ENCODE measurements at regions not wholly inside any gene's neighbourhood (a gene's known extent, or its start where the extent isn't known, plus 50 kb on each side); places are given as distances from the start of the nearest gene placed in this dataset.

DNA sequence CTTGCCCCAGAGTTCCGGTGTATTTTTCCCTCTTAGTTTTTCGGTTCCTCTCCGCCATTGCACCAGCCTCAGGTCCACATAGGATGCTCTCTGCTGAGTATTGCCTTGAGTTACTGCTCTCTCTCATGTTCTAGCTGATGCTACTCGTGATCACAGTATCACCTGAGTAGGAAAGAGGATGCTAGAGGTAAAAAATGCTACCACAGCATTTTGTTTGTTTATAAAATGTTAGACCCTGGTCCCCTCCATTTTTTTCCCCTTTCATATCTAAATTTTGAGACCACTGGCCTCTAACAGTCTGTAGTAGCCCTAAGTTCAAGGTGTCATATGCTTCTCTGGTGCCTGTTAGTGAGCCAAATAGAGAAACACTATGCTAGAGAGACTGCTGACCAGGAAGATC, 175.5 kb downstream of the OR2B2 start:
- DNase-seq, result no peak
- Mint-ChIP-seq H3K9me3 (no peaks in the 10 kb centered on the region), H3K4me3 (no peak overlapping the region), H3K36me3 (ENCODE audit: low read depth) (no peaks in the 10 kb centered on the region), H3K4me1 (no peaks in the 10 kb centered on the region), H3K27me3 (ENCODE audit: insufficient read depth) (peaks cover 45% of the 10 kb centered on the region), H3K27ac (no peak overlapping the region)
- TF ChIP-seq, protein P1, sequence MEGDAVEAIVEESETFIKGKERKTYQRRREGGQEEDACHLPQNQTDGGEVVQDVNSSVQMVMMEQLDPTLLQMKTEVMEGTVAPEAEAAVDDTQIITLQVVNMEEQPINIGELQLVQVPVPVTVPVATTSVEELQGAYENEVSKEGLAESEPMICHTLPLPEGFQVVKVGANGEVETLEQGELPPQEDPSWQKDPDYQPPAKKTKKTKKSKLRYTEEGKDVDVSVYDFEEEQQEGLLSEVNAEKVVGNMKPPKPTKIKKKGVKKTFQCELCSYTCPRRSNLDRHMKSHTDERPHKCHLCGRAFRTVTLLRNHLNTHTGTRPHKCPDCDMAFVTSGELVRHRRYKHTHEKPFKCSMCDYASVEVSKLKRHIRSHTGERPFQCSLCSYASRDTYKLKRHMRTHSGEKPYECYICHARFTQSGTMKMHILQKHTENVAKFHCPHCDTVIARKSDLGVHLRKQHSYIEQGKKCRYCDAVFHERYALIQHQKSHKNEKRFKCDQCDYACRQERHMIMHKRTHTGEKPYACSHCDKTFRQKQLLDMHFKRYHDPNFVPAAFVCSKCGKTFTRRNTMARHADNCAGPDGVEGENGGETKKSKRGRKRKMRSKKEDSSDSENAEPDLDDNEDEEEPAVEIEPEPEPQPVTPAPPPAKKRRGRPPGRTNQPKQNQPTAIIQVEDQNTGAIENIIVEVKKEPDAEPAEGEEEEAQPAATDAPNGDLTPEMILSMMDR (conservative IDR thresholded peaks at IDR 0.05), result no peak
- WGBS, 2 experiments (ENCODE audit: insufficient coverage in 1 of 2, insufficient read length in 1 of 2), result 87 to 89% methylated on average over 3 to 4 of the region's 4 CpGs
- Histone ChIP-seq H3K9ac (ENCODE audit: extremely low read depth, low read length, poor library complexity, severe bottlenecking) (no peak overlapping the region), H3K4me3 (ENCODE audit: low read length) (no peak overlapping the region), H3K36me3 (ENCODE audit: control insufficient read depth, insufficient read depth, low read length) (no peaks in the 10 kb centered on the region), H3K9me3 (ENCODE audit: control insufficient read depth, low read length) (no peaks in the 10 kb centered on the region), H3K27me3 (ENCODE audit: control insufficient read depth, insufficient read depth, low read length, poor library complexity, severe bottlenecking) (peaks cover 14% of the 10 kb centered on the region), H3K4me1 (ENCODE audit: control insufficient read depth, insufficient read depth, low read length) (no peaks in the 10 kb centered on the region), H3K27ac (ENCODE audit: low read depth, low read length) (no peak overlapping the region)

DNA sequence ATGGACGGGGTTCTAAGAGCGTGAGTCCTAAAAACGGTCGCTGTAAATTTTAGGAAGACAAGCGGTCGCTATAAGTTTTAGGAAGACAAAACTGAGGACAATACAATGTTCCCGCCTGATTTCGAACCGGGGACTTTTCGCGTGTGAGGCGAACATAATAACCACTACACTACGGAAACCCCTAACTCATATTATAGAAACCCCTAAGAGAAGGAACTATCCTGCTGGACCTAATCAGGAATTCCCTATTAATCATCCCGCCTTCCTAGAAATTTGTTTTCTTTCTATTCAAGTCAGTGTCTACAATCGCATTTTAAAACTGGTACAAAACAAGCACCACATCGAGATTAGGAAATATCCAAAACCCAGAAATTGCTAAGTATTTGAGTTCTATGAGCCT, 183.8 kb downstream of the OR2B2 start:
- 82 to 93% methylated on average over 11 to 16 of the region's 16 CpGs for WGBS, 2 experiments (ENCODE audit: insufficient coverage in 1 of 2, insufficient read length in 1 of 2)
- Histone ChIP-seq H3K9me3 (ENCODE audit: control insufficient read depth, low read length) (no peaks in the 10 kb centered on the region), H3K27ac (ENCODE audit: low read depth, low read length) (no peak overlapping the region), H3K36me3 (ENCODE audit: control insufficient read depth, insufficient read depth, low read length) (no peaks in the 10 kb centered on the region), H3K4me3 (ENCODE audit: low read length) (no peak overlapping the region), H3K27me3 (ENCODE audit: control insufficient read depth, insufficient read depth, low read length, poor library complexity, severe bottlenecking) (peaks cover 41% of the 10 kb centered on the region), H3K9ac (ENCODE audit: extremely low read depth, low read length, poor library complexity, severe bottlenecking) (no peak overlapping the region), H3K4me1 (ENCODE audit: control insufficient read depth, insufficient read depth, low read length) (no peaks in the 10 kb centered on the region)
- H3K36me3 Mint-ChIP-seq (ENCODE audit: low read depth), result no peaks in the 10 kb centered on the region
- no peaks in the 10 kb centered on the region for H3K9me3 Mint-ChIP-seq
- H3K27ac Mint-ChIP-seq, result no peak overlapping the region
- TF ChIP-seq, protein P1 (conservative IDR thresholded peaks at IDR 0.05), result no peak
- no peak overlapping the region for H3K4me3 Mint-ChIP-seq
- no peaks in the 10 kb centered on the region for H3K4me1 Mint-ChIP-seq
- peaks cover 45% of the 10 kb centered on the region for H3K27me3 Mint-ChIP-seq (ENCODE audit: insufficient read depth)
- no peak for DNase-seq

DNA sequence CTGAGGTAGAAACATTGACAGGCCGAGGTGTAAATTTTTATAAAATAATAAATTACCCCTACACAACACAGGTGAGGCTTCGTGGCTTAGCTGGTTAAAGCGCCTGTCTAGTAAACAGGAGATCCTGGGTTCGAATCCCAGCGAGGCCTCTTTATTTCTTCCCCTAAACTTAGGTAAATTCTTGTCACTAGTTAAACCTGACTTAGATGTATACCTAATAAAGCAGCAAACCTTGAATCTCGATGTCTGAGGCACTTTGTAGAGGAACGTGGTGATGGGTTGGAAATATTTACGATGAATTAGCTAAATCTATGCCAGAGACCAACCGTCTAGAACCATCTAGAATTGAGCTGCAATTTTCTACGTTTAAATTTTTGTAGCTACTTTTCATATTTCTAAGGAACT, 185.6 kb downstream of the OR2B2 start:
- Histone ChIP-seq H3K4me3 (ENCODE audit: low read length) (no peak overlapping the region), H3K36me3 (ENCODE audit: control insufficient read depth, insufficient read depth, low read length) (no peaks in the 10 kb centered on the region), H3K27ac (ENCODE audit: low read depth, low read length) (no peak overlapping the region), H3K9ac (ENCODE audit: extremely low read depth, low read length, poor library complexity, severe bottlenecking) (no peak overlapping the region), H3K4me1 (ENCODE audit: control insufficient read depth, insufficient read depth, low read length) (no peaks in the 10 kb centered on the region), H3K27me3 (ENCODE audit: control insufficient read depth, insufficient read depth, low read length, poor library complexity, severe bottlenecking) (peaks cover 35% of the 10 kb centered on the region), H3K9me3 (ENCODE audit: control insufficient read depth, low read length) (no peaks in the 10 kb centered on the region)
- Mint-ChIP-seq H3K27me3 (ENCODE audit: insufficient read depth) (peaks cover 43% of the 10 kb centered on the region), H3K36me3 (ENCODE audit: low read depth) (no peaks in the 10 kb centered on the region), H3K4me3 (no peak overlapping the region), H3K27ac (no peak overlapping the region), H3K4me1 (peaks cover 8% of the 10 kb centered on the region), H3K9me3 (no peaks in the 10 kb centered on the region)
- DNase-seq, result peak; percentile 77
- TF ChIP-seq, protein P1 (conservative IDR thresholded peaks at IDR 0.05), result no peak
- 58 to 63% methylated on average over 6 to 10 of the region's 10 CpGs for WGBS, 2 experiments (ENCODE audit: insufficient coverage in 1 of 2, insufficient read length in 1 of 2)

Data from endodermal cell (in vitro differentiated cells).